ENCODE measurements at regions not wholly inside any gene's neighbourhood (a gene's known extent, or its start where the extent isn't known, plus 50 kb on each side); places are given as distances from the start of the nearest gene placed in this dataset.

DNA sequence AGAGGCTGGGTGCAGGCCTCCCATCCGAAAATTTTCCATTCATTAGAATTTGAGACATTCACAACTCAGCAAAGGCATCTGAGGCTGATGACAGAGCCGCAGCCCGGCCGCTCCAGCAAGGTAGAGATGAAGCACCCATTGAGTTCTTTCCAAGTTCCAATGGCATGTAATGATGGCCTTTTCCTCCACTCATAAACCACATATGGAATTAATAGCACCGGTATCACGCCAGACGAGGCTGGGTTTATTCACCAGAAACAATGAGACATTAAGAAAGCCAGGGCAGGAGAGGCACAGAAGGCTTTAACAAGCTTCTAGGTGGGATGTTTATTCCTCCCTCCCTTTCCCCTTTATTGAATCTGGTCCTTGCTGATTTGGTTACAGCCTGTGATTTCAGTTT, 534.4 kb downstream of the MN1 start:
- no peak for DNase-seq

GRCh38 chr22:27269751-27270543, 531.6 kb downstream of the MN1 start:
- no peak for DNase-seq

- no peak for DNase-seq
Observed at GRCh38 chr22:27270818-27271510, 530.6 kb downstream of the MN1 start.

- no peak for DNase-seq
Observed at GRCh38 chr22:27273436-27273835, 528.1 kb downstream of the MN1 start.

- no peak for DNase-seq
Observed at GRCh38 chr22:27273853-27274252, 527.7 kb downstream of the MN1 start.

GRCh38 chr22:27274770-27275449, 526.6 kb downstream of the MN1 start:
- no peak for DNase-seq

DNA sequence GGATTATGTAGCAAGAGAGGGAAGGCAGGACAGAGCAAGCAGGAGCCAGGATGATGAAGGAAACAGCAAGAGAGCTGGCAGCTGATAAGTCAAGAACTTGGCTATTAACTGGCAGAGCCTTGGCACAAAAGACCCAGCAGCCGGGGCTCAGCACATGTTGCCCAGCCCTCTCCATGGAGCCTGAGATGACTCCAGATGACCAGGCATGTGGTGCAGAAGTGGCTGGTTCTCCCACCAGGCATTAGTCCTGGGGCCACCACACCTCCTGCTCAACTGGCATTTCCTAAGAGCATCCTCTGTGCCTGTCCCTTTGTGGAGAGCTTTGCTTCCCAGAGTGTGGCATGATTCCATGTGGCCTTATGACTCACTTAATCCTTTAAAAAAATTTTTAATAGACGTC, 522.6 kb downstream of the MN1 start:
- no peak for DNase-seq

DNA sequence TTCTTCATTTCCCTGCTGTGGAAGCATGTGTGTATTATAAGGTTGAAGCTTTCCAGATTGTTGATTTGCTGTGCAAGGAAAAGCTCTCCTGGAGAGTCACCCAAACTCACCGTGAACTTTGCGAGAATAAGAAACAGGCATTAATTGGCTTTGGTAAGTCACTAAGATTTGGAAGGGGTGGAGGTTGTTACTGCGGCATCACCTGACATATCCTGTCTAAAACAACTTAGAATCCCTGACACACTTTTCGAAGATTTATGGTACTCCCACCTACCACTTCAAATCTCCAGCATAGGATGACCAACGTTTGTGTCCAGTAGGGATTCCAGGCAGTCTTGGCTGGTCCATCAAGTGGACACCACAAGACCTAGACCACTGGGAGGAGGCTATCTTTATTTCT, 518.3 kb downstream of the MN1 start:
- no peak for DNase-seq

- no peak for DNase-seq
Observed at GRCh38 chr22:27283714-27284113, 517.8 kb downstream of the MN1 start.

DNA sequence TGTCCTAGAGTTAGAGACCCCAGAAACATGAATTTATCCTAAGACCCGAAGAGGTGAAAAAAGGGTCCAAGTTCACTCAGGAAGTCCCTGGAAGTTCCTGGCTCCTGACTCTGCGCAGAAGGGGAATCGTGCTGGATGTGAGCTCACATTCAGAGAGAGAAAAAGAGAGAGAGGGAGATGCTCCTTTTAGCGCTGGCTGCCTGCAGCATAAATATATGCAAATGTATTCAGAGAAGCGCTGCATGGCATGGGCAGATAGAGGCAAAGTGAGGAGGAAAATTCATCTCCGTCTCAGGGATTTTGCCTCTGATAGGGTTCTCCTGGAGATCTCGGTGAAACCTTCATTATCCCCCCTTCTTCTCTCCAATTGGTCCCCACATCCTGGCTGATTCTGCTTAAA, 517.2 kb downstream of the MN1 start:
- DNase-seq: no peak

- DNase-seq: no peak
Observed at GRCh38 chr22:27286711-27287110, 514.8 kb downstream of the MN1 start.

GRCh38 chr22:27292542-27293299, 508.8 kb downstream of the MN1 start:
- no peak for DNase-seq

DNA sequence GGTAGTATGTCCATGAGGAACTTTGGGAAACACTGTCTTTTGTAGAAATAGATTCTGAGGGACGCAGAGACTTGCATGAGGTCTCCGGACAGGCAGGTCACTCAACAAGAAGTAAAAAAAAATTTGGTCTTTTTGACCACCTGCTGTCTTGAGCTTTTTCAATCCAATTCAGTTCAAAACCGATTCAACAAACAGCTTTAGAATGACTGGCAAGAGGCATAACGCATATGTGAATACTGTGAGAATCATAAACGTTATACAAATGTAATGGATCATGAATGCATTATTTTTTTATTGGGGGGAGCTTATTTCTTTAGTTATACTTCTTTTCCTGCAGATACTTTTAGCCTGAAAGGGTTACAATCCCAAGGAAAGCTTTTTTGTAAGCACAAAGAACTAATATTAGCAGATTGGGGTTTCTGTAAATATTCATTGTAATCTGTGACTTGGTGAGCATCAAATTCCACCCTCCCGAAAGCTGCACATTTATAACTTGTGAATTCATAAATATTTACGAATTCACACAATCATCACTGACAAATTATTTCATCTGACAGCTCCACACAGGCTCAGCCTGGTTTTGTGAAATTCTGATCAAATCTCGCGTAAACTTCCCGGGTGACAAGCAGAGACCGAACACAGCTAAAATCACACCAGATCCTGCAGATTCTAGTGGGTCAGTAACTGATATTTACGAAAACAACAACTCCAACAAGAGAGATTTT, 507.7 kb downstream of the MN1 start:
- no peak for DNase-seq

- no peak for DNase-seq
Observed at GRCh38 chr22:27295040-27295439, 506.5 kb downstream of the MN1 start.

DNA sequence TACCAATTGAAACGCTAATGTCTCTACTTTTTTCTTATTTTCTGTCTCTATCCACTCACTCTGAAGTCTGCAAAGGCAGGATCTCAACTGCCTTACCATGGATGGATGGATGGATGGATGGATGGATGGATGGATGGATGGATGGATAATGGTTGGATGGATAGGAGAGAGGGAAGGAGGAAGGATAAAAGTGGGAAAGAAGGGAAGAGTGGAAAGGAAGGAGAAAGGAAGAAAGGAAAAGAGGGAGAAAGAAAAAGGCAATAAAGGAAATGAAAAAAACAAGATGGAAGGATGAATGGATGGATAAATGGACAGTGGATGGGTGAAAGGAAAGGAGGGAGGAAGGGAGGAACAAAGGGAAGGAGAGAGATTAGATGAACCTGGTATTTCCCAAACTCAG, 506.0 kb downstream of the MN1 start:
- no peak for DNase-seq

DNA sequence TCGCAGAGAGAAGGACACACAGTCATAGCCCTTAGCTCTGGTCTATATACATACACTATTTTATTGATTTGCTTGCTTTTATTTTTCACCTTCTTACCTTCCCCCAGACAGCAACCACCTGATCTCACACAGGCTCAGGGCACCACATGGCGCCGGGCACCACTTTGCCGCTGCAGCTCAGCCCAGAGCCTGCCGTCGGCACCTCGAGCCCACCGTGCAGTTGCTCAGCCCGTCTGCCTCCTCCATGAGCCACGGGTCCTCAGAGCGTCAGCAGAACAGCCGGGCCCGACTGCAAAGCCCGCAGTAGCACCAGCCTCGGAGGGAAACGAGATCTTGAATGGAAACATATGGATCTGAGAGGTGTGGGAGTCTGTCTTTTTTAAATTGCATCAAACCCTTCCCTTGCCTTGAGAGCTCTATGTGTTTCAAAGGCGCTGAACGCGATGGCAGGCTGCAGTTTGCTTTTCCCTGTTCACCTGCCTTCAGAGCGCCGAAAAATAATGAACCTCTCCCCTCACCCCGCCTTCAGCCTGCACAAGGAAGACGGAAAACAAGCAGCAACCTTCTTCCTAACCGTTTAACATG, 505.4 kb downstream of the MN1 start:
- DNase-seq: no peak

- no peak for DNase-seq
Observed at GRCh38 chr22:27297125-27297524, 504.4 kb downstream of the MN1 start.

- DNase-seq: no peak
Observed at GRCh38 chr22:27298332-27298731, 503.2 kb downstream of the MN1 start.

DNA sequence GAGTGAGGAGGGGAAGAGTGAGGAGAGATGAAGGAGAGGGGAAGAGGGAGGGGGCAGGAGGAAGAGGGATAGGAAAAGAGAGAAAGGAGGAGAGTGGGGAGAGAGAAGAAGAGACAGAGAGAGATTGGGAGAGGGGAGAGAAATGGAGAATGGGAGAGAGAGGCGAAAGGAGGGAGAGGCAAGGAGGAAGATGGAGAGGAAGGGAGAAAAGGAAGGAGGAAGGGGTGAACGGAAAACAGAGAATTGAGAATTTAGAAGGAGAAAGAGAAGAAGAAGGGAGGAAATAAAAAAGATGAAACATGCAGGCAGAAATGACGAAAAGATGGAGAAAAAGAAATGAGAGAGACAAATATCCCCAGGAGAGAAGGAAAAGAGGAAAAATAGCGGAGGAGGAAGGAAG, 502.8 kb downstream of the MN1 start:
- no peak for DNase-seq

DNA sequence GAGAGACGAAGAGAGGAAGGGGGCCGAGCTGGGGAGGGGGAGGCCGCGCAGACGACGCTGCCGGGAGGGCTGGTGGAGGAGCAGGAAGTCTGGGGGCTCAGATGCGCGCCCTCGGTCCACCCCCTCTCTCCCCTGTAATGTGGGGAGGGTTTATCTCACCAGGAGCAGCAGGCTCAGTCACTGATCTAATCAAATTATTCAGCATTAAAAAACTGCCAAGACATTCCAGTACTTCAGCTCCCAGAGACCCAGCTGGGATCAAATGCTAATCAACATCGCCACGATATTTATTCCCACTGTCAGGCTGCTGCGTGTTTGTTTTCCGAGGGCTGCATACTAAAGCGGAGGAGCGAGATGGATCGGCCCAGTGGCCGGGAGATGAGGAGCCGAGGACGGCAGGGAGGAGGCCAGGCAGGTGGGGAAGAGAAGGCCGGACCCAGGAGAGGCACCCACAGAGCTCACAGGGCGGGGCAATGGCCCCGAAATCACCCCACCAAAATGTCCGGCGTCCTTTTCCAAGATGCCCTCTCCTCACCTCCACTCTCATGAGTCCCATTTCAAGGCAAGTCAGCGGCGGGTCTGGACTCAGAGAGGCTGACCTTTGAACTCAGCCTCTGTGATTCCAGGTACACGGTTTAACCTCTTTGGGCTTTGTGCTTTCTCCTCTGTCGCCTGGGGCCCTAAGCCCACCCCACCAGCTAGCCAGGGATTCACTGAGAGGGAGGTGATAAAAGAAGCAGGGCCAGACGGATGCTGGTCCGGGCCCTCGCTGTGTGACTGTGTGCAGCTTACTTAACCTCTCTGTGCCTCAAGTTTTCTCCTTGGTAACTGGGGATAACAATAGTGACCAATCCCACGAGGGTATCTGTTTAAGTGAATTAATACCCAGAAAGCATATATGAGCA, 502.1 kb downstream of the MN1 start:
- no peak for DNase-seq
